Nucleus accumbens (tissue), 56 donors: ENCODE measurements at regions not wholly inside any gene's neighbourhood (a gene's known extent, or its start where the extent isn't known, plus 50 kb on each side); places are given as distances from the start of the nearest gene placed in this dataset.

Experiments
- DNase-seq, 56 donors: peaks; one replicate each; lab custom pipeline; 2025; lab: John Stamatoyannopoulos, UW

GRCh38 chr16:54490112-54490488, 203.5 kb upstream of the IRX3 start:
- no peak for DNase-seq

DNA sequence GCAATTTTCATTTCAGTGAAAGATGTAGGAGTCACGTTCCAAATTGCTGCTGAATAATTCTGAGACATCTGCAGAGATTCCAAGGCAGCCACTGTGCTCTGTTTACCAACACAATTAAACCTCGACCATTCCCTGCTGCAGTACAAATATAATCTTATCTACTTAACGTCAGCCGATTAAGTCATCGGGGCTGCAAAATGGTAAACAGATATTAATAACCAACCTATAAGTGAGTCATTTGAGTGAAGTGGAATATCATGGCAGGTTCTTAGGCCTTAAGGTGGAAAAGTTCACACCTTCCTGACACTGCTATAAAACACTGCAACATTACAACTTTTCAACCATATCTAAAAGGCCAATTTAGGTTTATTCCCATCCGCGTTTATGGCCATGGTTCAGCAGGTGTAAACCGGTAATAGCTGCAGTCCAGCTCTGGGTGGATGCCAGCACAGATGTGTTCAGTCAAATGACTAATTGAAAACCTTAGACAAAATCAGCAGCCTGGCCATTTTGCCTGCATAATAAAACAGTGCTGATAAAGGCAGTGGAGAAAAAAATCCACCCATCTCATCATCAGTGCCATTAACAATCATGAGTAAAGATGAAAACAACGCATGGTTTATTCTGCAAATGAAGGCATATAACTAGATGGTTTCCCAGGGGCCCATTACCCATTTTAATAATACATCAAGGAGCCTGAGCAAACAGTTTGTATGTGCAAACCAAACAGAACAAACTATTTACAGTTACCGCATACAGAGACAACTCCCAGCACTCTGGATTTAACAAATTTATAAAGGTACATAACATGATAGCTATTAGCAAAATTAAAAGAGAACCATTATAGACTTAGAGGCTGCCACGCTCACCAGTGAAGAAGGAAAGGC, 202.9 kb upstream of the IRX3 start:
- no peak for DNase-seq

DNA sequence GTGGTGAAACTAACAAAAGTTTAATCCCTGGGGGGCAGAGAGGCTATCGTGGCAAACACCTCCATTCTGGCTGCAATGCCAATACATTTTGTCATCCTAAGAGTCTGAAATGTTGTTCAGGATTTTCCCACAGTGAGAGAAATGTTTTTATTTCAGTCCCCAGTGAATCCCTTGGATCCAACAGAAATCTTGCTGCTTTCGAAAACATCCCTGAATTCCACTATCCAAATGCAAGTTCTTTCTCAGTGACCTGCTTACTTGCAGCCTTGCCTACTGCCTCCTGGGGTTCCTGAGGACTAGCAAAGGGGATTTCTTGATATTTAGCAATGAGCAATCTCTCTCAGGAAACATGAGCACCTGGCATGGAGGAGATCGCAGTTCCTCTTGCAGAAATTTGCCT, 202.1 kb upstream of the IRX3 start:
- DNase-seq = no peak

DNA sequence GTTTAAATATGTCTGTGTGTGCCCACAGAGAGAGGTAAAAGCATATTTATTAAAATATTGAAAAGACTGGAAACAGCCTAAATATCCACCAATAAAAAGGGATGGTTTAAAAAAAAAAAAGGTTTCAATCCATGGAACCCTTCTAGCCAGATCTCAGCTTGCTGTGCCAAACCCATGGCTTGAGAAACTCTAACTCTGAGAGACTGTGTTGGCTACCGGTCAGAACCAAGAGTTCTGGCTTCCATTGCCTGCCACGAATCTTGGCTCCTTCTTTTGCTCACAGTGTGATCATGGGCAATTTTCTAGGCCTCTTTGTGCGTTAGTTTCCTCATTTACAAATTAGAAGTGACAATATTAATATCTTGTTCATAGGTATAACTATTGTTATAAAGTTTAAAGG, 201.3 kb upstream of the IRX3 start:
- peak in 3 of 56 donors; percentile 1 to 5 (median 4) for DNase-seq

- no peak for DNase-seq
Observed at GRCh38 chr16:54484700-54485099, 198.1 kb upstream of the IRX3 start.

DNA sequence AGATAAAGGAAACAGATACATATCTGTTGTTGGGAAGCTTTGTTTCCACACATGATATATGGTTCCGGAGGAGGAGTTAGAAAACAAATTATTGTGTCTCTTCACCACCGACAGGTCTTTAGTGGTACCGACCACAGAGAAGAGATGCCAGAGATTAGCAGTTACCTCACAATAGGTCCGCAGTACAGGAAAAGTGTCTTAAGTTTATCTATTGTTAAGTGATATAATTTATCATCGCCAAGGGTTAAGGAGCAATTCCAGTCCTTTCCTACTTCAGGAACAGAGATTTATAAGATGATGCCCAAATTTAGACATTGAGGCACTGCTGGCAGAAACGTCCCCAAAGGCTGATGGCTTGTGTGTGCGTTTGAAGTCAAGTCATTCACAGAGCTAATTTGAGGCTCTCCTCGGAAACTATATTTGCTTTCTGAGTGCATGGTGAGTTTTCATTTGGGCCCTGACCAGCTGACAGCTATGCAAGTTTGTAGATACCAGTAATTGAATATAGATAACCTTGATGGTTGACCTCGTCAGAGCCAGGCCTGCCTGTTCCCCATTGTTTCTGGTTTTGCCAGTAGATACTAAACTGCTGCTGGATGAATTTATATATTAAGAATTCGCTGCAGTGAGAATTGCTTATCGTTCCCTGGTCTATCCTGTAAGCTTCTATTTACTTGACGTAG, 196.4 kb upstream of the IRX3 start:
- DNase-seq = no peak

GRCh38 chr16:54480429-54480828, 193.8 kb upstream of the IRX3 start:
- DNase-seq = no peak

DNA sequence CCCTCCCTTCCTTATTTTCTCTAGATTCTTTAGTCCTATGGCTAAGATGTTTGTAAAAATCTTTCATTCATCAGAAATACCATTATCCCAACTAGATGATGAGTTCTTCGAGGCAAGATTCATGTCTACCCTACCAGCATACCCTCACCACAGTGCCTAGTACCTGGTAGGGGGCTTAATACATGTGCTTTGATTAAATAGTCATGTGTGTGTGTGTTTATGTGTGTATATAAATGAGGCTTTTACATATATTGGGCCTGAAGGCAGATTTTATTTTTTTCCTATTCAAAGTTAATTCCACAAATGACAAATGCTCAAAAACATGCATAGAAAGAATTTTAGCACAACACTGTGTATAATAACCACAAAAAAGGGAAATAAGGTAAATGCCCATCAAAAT, 193.0 kb upstream of the IRX3 start:
- no peak for DNase-seq

- no peak for DNase-seq
Observed at GRCh38 chr16:54477714-54478113, 191.1 kb upstream of the IRX3 start.

- no peak for DNase-seq
Observed at GRCh38 chr16:54475019-54475601, 188.5 kb upstream of the IRX3 start.

DNA sequence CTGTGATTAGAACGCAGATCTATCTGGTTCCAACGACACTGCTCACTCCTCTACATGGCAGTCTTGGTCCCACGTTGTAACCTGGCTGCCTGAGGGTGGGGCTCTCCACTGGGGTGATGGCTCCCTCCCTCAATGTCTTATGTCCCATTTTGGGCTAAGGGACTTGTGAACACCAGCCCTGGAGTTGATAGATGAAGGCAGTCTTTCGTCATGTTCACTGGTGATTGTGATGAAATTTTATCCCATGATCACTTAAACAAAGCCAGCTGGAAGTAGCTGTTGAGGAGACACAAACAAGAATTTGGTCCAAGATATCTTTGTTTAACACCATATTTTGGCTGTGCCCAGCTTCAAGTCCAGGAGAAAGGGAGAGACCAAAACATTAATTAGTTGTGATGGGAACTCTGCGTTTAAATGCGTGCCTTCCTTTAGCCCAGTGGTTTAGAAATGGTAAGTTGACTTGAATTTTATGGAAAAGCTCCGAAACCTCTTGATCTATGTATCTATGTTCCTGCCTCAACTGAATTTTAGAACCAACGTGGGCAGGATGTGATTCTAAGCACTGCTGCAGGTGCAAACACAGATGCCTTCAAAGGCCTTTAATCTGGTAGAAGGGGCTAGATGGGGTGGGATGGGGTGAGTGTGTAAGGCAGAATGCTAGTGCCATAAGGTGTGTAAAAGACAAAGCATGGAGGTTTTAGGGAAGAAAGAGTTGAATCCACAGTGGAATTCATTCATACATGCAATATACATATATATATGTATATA, 186.8 kb upstream of the IRX3 start:
- DNase-seq = no peak

DNA sequence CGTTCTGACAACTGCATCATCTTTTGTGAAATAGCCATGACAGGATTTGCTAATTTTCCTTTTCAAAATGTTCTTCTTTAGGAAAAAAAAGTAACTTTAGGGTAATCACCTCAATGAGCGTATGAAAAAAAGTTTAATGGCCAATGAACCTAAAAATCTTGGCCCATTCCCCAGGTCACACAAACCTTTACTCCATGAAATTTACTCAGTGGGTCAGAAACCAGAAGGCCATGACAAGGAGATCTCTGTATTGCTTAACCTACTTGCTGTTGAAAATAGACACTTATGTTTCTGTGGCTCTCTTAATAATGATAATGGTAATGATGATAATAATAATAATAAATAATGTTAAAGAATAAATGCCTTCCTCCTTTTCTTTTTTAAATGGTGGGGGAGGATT, 180.8 kb upstream of the IRX3 start:
- DNase-seq = no peak

- no peak for DNase-seq
Observed at GRCh38 chr16:54466233-54466632, 179.6 kb upstream of the IRX3 start.

- no peak for DNase-seq
Observed at GRCh38 chr16:54465063-54465462, 178.5 kb upstream of the IRX3 start.

GRCh38 chr16:54462771-54463170, 176.2 kb upstream of the IRX3 start:
- DNase-seq = no peak

DNA sequence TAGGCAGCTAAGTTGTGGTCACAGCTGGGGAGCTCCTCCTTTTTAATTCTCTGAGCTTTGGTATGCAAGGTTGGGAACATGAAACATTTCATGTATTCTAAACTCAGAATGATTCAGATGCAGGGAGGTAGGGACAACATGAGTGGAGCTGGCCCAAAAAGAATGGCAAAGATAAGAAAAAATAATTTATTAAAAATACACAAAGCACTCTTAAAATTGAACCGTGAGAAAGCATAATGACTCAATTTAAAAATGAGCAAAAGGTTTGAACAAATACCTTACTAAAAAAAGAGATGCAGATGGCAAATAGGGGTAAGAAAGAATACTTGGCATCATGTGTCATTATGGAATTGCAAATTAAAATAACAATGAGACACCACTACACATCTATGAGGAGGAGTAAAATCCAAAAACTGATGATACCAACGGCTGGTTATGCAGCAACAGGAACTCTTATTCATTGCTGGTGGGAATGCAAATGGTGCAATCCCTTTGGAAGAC, 175.6 kb upstream of the IRX3 start:
- DNase-seq = no peak

DNA sequence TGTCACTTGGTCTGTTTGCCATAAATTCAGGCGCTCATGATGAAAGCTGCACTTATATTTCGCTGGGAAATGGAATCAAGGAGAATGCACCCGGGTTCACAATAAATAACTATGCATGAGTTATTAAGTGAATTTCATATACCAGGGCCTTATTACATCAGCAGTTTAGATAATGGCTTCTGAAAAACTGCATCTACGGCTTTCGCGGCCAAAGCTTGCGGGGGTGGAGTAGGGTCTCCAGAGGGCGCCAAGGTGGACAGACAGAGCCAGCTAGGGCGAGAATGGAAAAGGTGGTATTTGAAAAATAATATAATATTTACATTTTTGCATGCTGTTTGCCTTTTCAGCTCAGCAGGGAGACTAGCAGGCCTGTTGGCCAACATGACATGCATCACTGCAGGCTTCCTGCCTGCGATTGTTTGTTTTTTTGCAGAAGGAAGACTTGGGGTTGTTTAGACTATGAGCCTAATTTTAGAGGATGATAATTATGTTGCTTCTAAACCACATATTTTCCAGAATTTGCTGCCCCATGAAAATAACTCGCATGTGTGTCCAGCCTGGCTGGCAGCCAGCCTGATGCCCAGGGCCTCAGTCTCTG, 173.8 kb upstream of the IRX3 start:
- no peak for DNase-seq

DNA sequence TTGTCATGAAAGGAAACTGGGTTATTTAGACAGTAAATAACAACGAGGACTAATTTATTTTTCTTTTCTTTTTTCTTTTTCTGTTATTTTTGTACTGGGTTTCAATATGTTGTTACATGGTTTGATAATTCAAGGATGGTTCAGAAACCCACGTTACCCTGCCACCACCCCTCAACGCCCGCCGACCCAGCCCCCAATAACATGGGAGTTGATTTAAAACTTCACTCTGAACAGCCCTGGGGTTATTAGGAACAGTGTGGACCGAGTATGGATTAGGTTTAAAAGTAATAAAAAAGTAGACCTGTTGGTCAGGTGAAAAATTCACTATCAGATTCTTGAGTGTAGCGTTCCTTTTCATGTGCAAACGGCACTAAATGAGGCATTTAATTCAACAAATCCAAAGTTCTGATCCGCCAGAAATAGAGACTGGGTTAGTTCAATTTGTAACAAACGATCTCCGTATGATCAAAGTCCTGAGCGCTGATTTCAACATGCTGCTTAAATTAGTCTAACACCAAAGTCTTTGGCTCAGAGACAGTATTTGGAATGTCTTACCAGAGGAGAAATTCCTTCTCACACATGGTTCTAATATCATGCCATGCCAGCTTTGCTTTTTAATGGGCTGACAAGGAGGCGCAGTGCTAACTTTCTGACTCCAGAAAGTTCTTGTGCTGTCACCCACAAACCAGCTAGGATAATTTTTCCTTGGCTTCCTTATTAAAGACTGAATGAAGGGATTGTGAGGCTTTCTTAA, 173.1 kb upstream of the IRX3 start:
- DNase-seq = no peak

GRCh38 chr16:54458923-54459322, 172.3 kb upstream of the IRX3 start:
- DNase-seq = no peak

- DNase-seq = no peak
Observed at GRCh38 chr16:54456291-54456690, 169.7 kb upstream of the IRX3 start.
